ENCODE measurements at regions not wholly inside any gene's neighbourhood (a gene's known extent, or its start where the extent isn't known, plus 50 kb on each side); places are given as distances from the start of the nearest gene placed in this dataset.

GRCh38 chr5:60379907-60380306 is 320.1 kb downstream of the DEPDC1B start (continued):
- no peak for TF ChIP-seq NFYB (IDR thresholded peaks at IDR 0.05; ENCODE audit: insufficient read depth, low read depth, low read length)
- peak; percentile 62 for TF ChIP-seq ATF7 (IDR thresholded peaks at IDR 0.05; ENCODE audit: low read depth)
- TF ChIP-seq SREBF1 (IDR thresholded peaks at IDR 0.05; ENCODE audit: low read length): no peak
- no peak for TF ChIP-seq IRF3 (IDR thresholded peaks at IDR 0.05)
- no peak for TF ChIP-seq ATF3 (IDR thresholded peaks at IDR 0.05; ENCODE audit: borderline replicate concordance, extremely low read depth, low read depth, low read length)
- 0 out of 2 replicates have a peak, but pooled peaks have one; percentile 39 for TF ChIP-seq NR2F1 (conservative IDR thresholded peaks at IDR 0.05)
- TF ChIP-seq E2F4 (IDR thresholded peaks at IDR 0.05; ENCODE audit: low read depth, low read length): no peak
- TF ChIP-seq KAT2A (conservative IDR thresholded peaks at IDR 0.05; ENCODE audit: control insufficient read depth, low read depth, low read length): no peak
- TF ChIP-seq SP1 (IDR thresholded peaks at IDR 0.05; ENCODE audit: low read depth, low read length): no peak
- peak; percentile 47; the same call in 1 of the 2 replicates for TF ChIP-seq FOXM1 (IDR thresholded peaks at IDR 0.05; ENCODE audit: low read depth, low read length)
- peak; percentile 56 for TF ChIP-seq MEF2B (IDR thresholded peaks at IDR 0.05; ENCODE audit: partially characterized antibody, poor library complexity, severe bottlenecking)
- no peak for TF ChIP-seq ZSCAN29 (IDR thresholded peaks at IDR 0.05)
- TF ChIP-seq EED (IDR thresholded peaks at IDR 0.05; ENCODE audit: low read depth): no peak
- 0 out of 2 replicates have a peak, but pooled peaks have one; percentile 33 for TF ChIP-seq ZNF24 (IDR thresholded peaks at IDR 0.05)
- TF ChIP-seq CBX3 (IDR thresholded peaks at IDR 0.05; ENCODE audit: borderline replicate concordance, low read depth): no peak
- no peak for TF ChIP-seq LARP7 (IDR thresholded peaks at IDR 0.05)
- TF ChIP-seq RAD21 (IDR thresholded peaks at IDR 0.05; ENCODE audit: insufficient read depth, low read depth, low read length): no peak
- TF ChIP-seq IKZF2 (IDR thresholded peaks at IDR 0.05): peak; percentile 51 to 76
- TF ChIP-seq PKNOX1 (IDR thresholded peaks at IDR 0.05): no peak
- no peak for TF ChIP-seq NR2C1 (IDR thresholded peaks at IDR 0.05)
- TF ChIP-seq RAD51 (IDR thresholded peaks at IDR 0.05): 0 out of 2 replicates have a peak, but pooled peaks have one; percentile 15
- no peak for TF ChIP-seq CHD4 (IDR thresholded peaks at IDR 0.05)
- TF ChIP-seq PAX8 (IDR thresholded peaks at IDR 0.05): no peak
- peak; percentile 58 for TF ChIP-seq IKZF1 (conservative IDR thresholded peaks at IDR 0.05)
- TF ChIP-seq FOXK2 (IDR thresholded peaks at IDR 0.05): no peak
- TF ChIP-seq ZZZ3 (IDR thresholded peaks at IDR 0.05; ENCODE audit: control insufficient read depth, insufficient read length, low read depth): no peak
- no peak for TF ChIP-seq CBX5 (IDR thresholded peaks at IDR 0.05; ENCODE audit: low read depth)
- TF ChIP-seq ETV6 (conservative IDR thresholded peaks at IDR 0.05 in 1 of 2, IDR thresholded peaks at IDR 0.05 in 1 of 2; ENCODE audit: borderline replicate concordance in 1 of 2, low read depth in 1 of 2): no peak
- peak; percentile 65; the same call in 1 of the 2 replicates for TF ChIP-seq BMI1 (IDR thresholded peaks at IDR 0.05; ENCODE audit: borderline replicate concordance)
- peak; percentile 66; the same call in 1 of the 2 replicates for TF ChIP-seq CREM (IDR thresholded peaks at IDR 0.05; ENCODE audit: low read depth)
- no peak for TF ChIP-seq CBFB (IDR thresholded peaks at IDR 0.05; ENCODE audit: low read depth)
- TF ChIP-seq SMC3 (IDR thresholded peaks at IDR 0.05; ENCODE audit: borderline replicate concordance, low read length): no peak
- TF ChIP-seq BACH1 (IDR thresholded peaks at IDR 0.05; ENCODE audit: borderline replicate concordance): peak; percentile 90
- TF ChIP-seq RBBP5 (conservative IDR thresholded peaks at IDR 0.05): no peak
